ENCODE measurements at regions not wholly inside any gene's neighbourhood (a gene's known extent, or its start where the extent isn't known, plus 50 kb on each side); places are given as distances from the start of the nearest gene placed in this dataset.
"Not testable (repeated sequence)": the region's sequence is repeated elsewhere in the genome, so short reads cannot be mapped to it uniquely, and the experiment has no call there.

GRCh38 chr5:173394701-173395100, 66.5 kb upstream of the STC2 start:
- Histone ChIP-seq H3K9me3 (ENCODE audit: insufficient read depth, low read depth, low read length) (no peaks in the 10 kb centered on the region), H3K9ac (ENCODE audit: low read depth, low read length) (no peak overlapping the region), H3K27ac (ENCODE audit: low read depth, low read length) (no peak overlapping the region), H3K4me1 (ENCODE audit: insufficient read depth, low read length) (no peaks in the 10 kb centered on the region), H3K4me3 (ENCODE audit: low read length) (no peak overlapping the region), H3K27me3 (ENCODE audit: insufficient read depth, low read length) (no peaks in the 10 kb centered on the region), H3K36me3 (ENCODE audit: insufficient read depth, low read length) (no peaks in the 10 kb centered on the region)
- 89% methylated on average over 4 of the region's 4 CpGs for WGBS

GRCh38 chr5:173392172-173392571, 64.0 kb upstream of the STC2 start:
- Histone ChIP-seq H3K9ac (ENCODE audit: low read depth, low read length) (no peak overlapping the region), H3K9me3 (ENCODE audit: insufficient read depth, low read depth, low read length) (no peaks in the 10 kb centered on the region), H3K4me3 (ENCODE audit: low read length) (no peak overlapping the region), H3K36me3 (ENCODE audit: insufficient read depth, low read length) (no peaks in the 10 kb centered on the region), H3K27me3 (ENCODE audit: insufficient read depth, low read length) (no peaks in the 10 kb centered on the region), H3K27ac (ENCODE audit: low read depth, low read length) (no peak overlapping the region), H3K4me1 (ENCODE audit: insufficient read depth, low read length) (no peaks in the 10 kb centered on the region)

- Histone ChIP-seq H3K27ac (ENCODE audit: low read depth, low read length) (no peak overlapping the region), H3K9ac (ENCODE audit: low read depth, low read length) (no peak overlapping the region), H3K27me3 (ENCODE audit: insufficient read depth, low read length) (no peaks in the 10 kb centered on the region), H3K4me1 (ENCODE audit: insufficient read depth, low read length) (no peaks in the 10 kb centered on the region), H3K36me3 (ENCODE audit: insufficient read depth, low read length) (no peaks in the 10 kb centered on the region), H3K9me3 (ENCODE audit: insufficient read depth, low read depth, low read length) (no peaks in the 10 kb centered on the region), H3K4me3 (ENCODE audit: low read length) (no peak overlapping the region)
- 93% methylated on average over 7 of the region's 7 CpGs for WGBS
Measured at GRCh38 chr5:173391031-173391430, 62.8 kb upstream of the STC2 start.

GRCh38 chr5:173387293-173387692, 59.1 kb upstream of the STC2 start:
- H3K4me3 ChIP-seq (ENCODE audit: low read length); H3K9ac ChIP-seq (ENCODE audit: low read depth, low read length); H3K4me1 ChIP-seq (ENCODE audit: insufficient read depth, low read length); H3K36me3 ChIP-seq (ENCODE audit: insufficient read depth, low read length); H3K9me3 ChIP-seq (ENCODE audit: insufficient read depth, low read depth, low read length); H3K27me3 ChIP-seq (ENCODE audit: insufficient read depth, low read length); H3K27ac ChIP-seq (ENCODE audit: low read depth, low read length): not testable (repeated sequence)
- 97% methylated on average over 2 of the region's 2 CpGs for WGBS

- 87% methylated on average over 4 of the region's 4 CpGs for whole genome bisulfite sequencing
- no peaks in the 10 kb centered on the region for H3K4me1 ChIP-seq (ENCODE audit: insufficient read depth, low read length)
- H3K27ac ChIP-seq (ENCODE audit: low read depth, low read length) = no peak overlapping the region
- H3K36me3 ChIP-seq (ENCODE audit: insufficient read depth, low read length) = no peaks in the 10 kb centered on the region
- H3K4me3 ChIP-seq (ENCODE audit: low read length) = no peak overlapping the region
- no peak overlapping the region for H3K9ac ChIP-seq (ENCODE audit: low read depth, low read length)
- no peaks in the 10 kb centered on the region for H3K9me3 ChIP-seq (ENCODE audit: insufficient read depth, low read depth, low read length)
- H3K27me3 ChIP-seq (ENCODE audit: insufficient read depth, low read length) = no peaks in the 10 kb centered on the region
Measured at GRCh38 chr5:173385832-173386360, 57.7 kb upstream of the STC2 start.

GRCh38 chr5:173383711-173384110, 55.5 kb upstream of the STC2 start:
- Histone ChIP-seq H3K27me3 (ENCODE audit: insufficient read depth, low read length) (no peaks in the 10 kb centered on the region), H3K9ac (ENCODE audit: low read depth, low read length) (no peak overlapping the region), H3K27ac (ENCODE audit: low read depth, low read length) (no peak overlapping the region), H3K9me3 (ENCODE audit: insufficient read depth, low read depth, low read length) (no peaks in the 10 kb centered on the region), H3K36me3 (ENCODE audit: insufficient read depth, low read length) (no peaks in the 10 kb centered on the region), H3K4me3 (ENCODE audit: low read length) (no peak overlapping the region), H3K4me1 (ENCODE audit: insufficient read depth, low read length) (no peaks in the 10 kb centered on the region)
- WGBS = 89% methylated on average over 4 of the region's 4 CpGs

GRCh38 chr5:173378727-173379126, 50.5 kb upstream of the STC2 start:
- H3K27me3 ChIP-seq (ENCODE audit: insufficient read depth, low read length) = no peaks in the 10 kb centered on the region
- H3K36me3 ChIP-seq (ENCODE audit: insufficient read depth, low read length) = no peaks in the 10 kb centered on the region
- H3K9ac ChIP-seq (ENCODE audit: low read depth, low read length) = no peak overlapping the region
- H3K9me3 ChIP-seq (ENCODE audit: insufficient read depth, low read depth, low read length) = no peaks in the 10 kb centered on the region
- H3K4me1 ChIP-seq (ENCODE audit: insufficient read depth, low read length) = no peaks in the 10 kb centered on the region
- no peak overlapping the region for H3K4me3 ChIP-seq (ENCODE audit: low read length)
- no peak overlapping the region for H3K27ac ChIP-seq (ENCODE audit: low read depth, low read length)
- WGBS = 100% methylated on average over 2 of the region's 3 CpGs
